Ovary (tissue), 7 donors: ENCODE measurements at regions not wholly inside any gene's neighbourhood (a gene's known extent, or its start where the extent isn't known, plus 50 kb on each side); places are given as distances from the start of the nearest gene placed in this dataset.

Experiments
- DNase-seq, 5 donors: peaks; one replicate each; pipeline ENCODE4 v3.0.0-alpha.2; 2019 to 2020
- H3K27ac ChIP-seq, 2 donors: fragments of 200-600 bp; one replicate each; pipeline versions ENCODE4 v1.5.1 to v1.8.0; 2019 to 2022
- H3K27me3 ChIP-seq: fragments of 200-600 bp; one replicate; pipeline ENCODE4 v1.8.0; 2022
- H3K36me3 ChIP-seq: fragments of 200-600 bp; sonication (generic); one replicate; pipeline ENCODE4 v1.5.1; 2019
- H3K4me1 ChIP-seq: one replicate; pipeline ENCODE4 v1.8.1; 2013; ENCODE audit warnings: mild to moderate bottlenecking, moderate library complexity; ENCODE audit not compliant: insufficient read depth
- H3K4me3 ChIP-seq: fragments of 200-600 bp; sonication (generic); one replicate; pipeline ENCODE4 v1.5.1; 2017
- H3K9me3 ChIP-seq, 2 donors: fragments of 200-600 bp in 1 of 2; sonication (generic) in 1 of 2; one replicate each; pipeline versions ENCODE4 v1.5.1 to v1.8.1; 2013 to 2019; ENCODE audit warnings: mild to moderate bottlenecking in 1 of 2, moderate library complexity in 1 of 2
- CTCF ChIP-seq, 3 donors: fragments of 450-650 bp in 2 of 3; fragments of 200-600 bp in 1 of 3; IDR thresholded peaks; one replicate each; pipeline versions ENCODE4 v1.5.1 to v1.8.0; 2016 to 2022; ENCODE audit warnings: antibody characterized with exemption in 3 of 3, mild to moderate bottlenecking in 1 of 3
- EP300 ChIP-seq: sonication (generic); formaldehyde crosslinking; IDR thresholded peaks from one replicate; pipeline ENCODE4 v1.6.1; 2017; ENCODE audit warnings: antibody characterized with exemption
- POLR2A ChIP-seq: fragments of 450-650 bp; IDR thresholded peaks from one replicate; pipeline ENCODE4 v1.6.1; 2017; ENCODE audit warnings: antibody characterized with exemption, mild to moderate bottlenecking, moderate library complexity
- WGBS, 3 donors: extraction: QIAGEN DNeasy Blood & Tissue Kit in 1 of 3; methylation state at CpG; one replicate each; pipeline versions ENCODE4 v1.1.5 to v1.1.7; 2013 to 2017; 5-methylcytosine and 5-hydroxymethylcytosine counted together
- intact Hi-C, 4 donors: fragments of 100-400 bp; cut with DNase I; formaldehyde crosslinking; loops; one replicate each; pipeline versions ENCODE4 v1.11.0 to v1.15.1; 2022 to 2023
- donor health status: DM: no; HTN: no; CAD: no; lungs with moderate emphysema.
- donor health status: DM: no; HTN: no; CAD: no.
- donor health status: Bipolar disorder and iron deficiency.
- donor health status: DM: no; HTN: no; CAD: no.
- donor health status: DM: yes; HTN: yes; CAD: no.

- Histone ChIP-seq H3K9me3 (no peaks in the 10 kb centered on the region), H3K27ac (no peak overlapping the region), H3K4me1 (peaks cover 5% of the 10 kb centered on the region), H3K4me3 (no peak overlapping the region), H3K36me3 (no peaks in the 10 kb centered on the region), H3K27me3 (no peaks in the 10 kb centered on the region)
- WGBS, 3 donors = 75 to 82% (median 80%) methylated on average over 6 of the region's 6 CpGs
- no peak for DNase-seq
- intact Hi-C loops = loop anchor here in 1 of 4 donors (10.0 kb wide), 1 partner anchor 216 kb away; no protein-coding TSS in a partner anchor
- TF ChIP-seq CTCF (IDR thresholded peaks at IDR 0.05) (no peak), POLR2A (no peak), EP300 (no peak)
Measured at GRCh38 chr6:148249160-148249559, 93.5 kb upstream of the SASH1 start.

GRCh38 chr6:148249679-148250375 is 92.8 kb upstream of the SASH1 start:
- Histone ChIP-seq H3K4me1 (no peaks in the 10 kb centered on the region), H3K4me3 (no peak overlapping the region), H3K27ac (no peak overlapping the region), H3K36me3 (no peaks in the 10 kb centered on the region), H3K9me3 (no peaks in the 10 kb centered on the region), H3K27me3 (no peaks in the 10 kb centered on the region)
- intact Hi-C loops = loop anchor here in 3 of 4 donors (5.0 to 10.0 kb wide), 3 partner anchors 73 to 743 kb away; partner anchors contain the start of gene SAMD5 (in 1 of the 3)
- no peak for TF ChIP-seq EP300
- no peak for TF ChIP-seq POLR2A
- no peak for TF ChIP-seq CTCF (IDR thresholded peaks at IDR 0.05)
- WGBS, 3 donors = 66 to 75% (median 67%) methylated on average over 5 of the region's 5 CpGs
- DNase-seq = no peak

GRCh38 chr6:148250975-148251685 is 91.5 kb upstream of the SASH1 start:
- no peak for TF ChIP-seq EP300
- peak in 2 of 3 donors; percentile 42 to 52 for TF ChIP-seq CTCF (IDR thresholded peaks at IDR 0.05)
- no peak for DNase-seq
- Histone ChIP-seq H3K4me1 (no peaks in the 10 kb centered on the region), H3K4me3 (no peak overlapping the region), H3K36me3 (no peaks in the 10 kb centered on the region), H3K27me3 (no peaks in the 10 kb centered on the region), H3K27ac (no peak overlapping the region), H3K9me3 (no peaks in the 10 kb centered on the region)
- intact Hi-C loops = loop anchor here in 3 of 4 donors (5.0 kb wide), 2 partner anchors 74 to 744 kb away; partner anchors contain the start of gene SAMD5 (in 1 of the 3)
- WGBS, 3 donors = 19 to 26% (median 25%) methylated on average over 4 of the region's 4 CpGs

- H3K9me3 ChIP-seq = no peaks in the 10 kb centered on the region
- intact Hi-C loops = loop anchor here in 3 of 4 donors (5.0 kb wide), 2 partner anchors 75 to 745 kb away; partner anchors contain the start of gene SAMD5 (in 1 of the 3)
- H3K27me3 ChIP-seq = no peaks in the 10 kb centered on the region
- no peak overlapping the region for H3K4me3 ChIP-seq
- TF ChIP-seq EP300 = no peak
- no peak for TF ChIP-seq CTCF (IDR thresholded peaks at IDR 0.05)
- no peak for TF ChIP-seq POLR2A
- H3K4me1 ChIP-seq = no peaks in the 10 kb centered on the region
- no peak for DNase-seq
- no peak overlapping the region for H3K27ac ChIP-seq
- WGBS, 3 donors = 83 to 89% (median 87%) methylated on average over 7 of the region's 7 CpGs
- no peaks in the 10 kb centered on the region for H3K36me3 ChIP-seq
Measured at GRCh38 chr6:148251891-148252290, 90.7 kb upstream of the SASH1 start.
